ENCODE measurements at regions not wholly inside any gene's neighbourhood (a gene's known extent, or its start where the extent isn't known, plus 50 kb on each side); places are given as distances from the start of the nearest gene placed in this dataset.

DNA sequence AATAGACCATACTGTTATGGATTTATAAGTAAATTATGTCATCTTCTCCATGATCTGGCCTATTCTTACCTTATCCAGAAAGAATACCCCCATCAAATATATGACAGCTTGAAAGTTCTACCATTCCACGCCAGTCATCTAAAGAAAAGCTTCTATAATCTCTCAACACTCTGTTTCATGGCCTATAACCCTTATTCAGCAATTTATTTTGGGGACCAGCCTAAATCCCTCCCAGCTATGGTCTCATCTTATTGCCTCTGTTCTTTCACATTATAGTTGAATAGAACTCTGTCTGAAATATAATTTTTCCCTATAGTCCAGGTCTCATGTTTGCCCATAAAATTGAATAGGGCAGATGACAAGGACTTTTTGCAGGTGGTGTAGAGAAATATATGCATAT is 2387.6 kb upstream of the WWC1 start:
- no peak for DNase-seq
- TF ChIP-seq, protein P1, sequence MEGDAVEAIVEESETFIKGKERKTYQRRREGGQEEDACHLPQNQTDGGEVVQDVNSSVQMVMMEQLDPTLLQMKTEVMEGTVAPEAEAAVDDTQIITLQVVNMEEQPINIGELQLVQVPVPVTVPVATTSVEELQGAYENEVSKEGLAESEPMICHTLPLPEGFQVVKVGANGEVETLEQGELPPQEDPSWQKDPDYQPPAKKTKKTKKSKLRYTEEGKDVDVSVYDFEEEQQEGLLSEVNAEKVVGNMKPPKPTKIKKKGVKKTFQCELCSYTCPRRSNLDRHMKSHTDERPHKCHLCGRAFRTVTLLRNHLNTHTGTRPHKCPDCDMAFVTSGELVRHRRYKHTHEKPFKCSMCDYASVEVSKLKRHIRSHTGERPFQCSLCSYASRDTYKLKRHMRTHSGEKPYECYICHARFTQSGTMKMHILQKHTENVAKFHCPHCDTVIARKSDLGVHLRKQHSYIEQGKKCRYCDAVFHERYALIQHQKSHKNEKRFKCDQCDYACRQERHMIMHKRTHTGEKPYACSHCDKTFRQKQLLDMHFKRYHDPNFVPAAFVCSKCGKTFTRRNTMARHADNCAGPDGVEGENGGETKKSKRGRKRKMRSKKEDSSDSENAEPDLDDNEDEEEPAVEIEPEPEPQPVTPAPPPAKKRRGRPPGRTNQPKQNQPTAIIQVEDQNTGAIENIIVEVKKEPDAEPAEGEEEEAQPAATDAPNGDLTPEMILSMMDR (IDR thresholded peaks at IDR 0.05), result no peak
- Histone ChIP-seq H3K36me3 (replicated peaks in 1 of 2; ENCODE audit: control insufficient read depth in 1 of 2, insufficient read depth in 2 of 2, low read length in 2 of 2) (no peaks in the 10 kb centered on the region), H4K20me1 (ENCODE audit: insufficient read depth, low read length) (no peaks in the 10 kb centered on the region), H3K4me1 (ENCODE audit: control insufficient read depth in 1 of 2, insufficient read depth in 2 of 2, low read length in 2 of 2) (no peaks in the 10 kb centered on the region), H3K27me3 (ENCODE audit: control insufficient read depth in 2 of 2, insufficient read depth in 2 of 2, low read length in 2 of 2) (no peaks in the 10 kb centered on the region), H3K27ac (ENCODE audit: low read depth in 1 of 2, low read length in 2 of 2) (no peak overlapping the region), H3K4me2 (replicated peaks; ENCODE audit: extremely low read depth, low read length, poor library complexity, severe bottlenecking) (no peak overlapping the region), H3K9me3 (replicated peaks in 1 of 2; ENCODE audit: control insufficient read depth in 1 of 2, insufficient read depth in 1 of 2, low read length in 2 of 2) (peaks cover 13 to 28% of the 10 kb centered on the region in 2 donors), H3K9ac (ENCODE audit: insufficient read depth, low read length, poor library complexity, severe bottlenecking) (no peak overlapping the region), H2AFZ (ENCODE audit: insufficient read depth, low read depth, low read length, poor library complexity, severe bottlenecking) (no peak overlapping the region), H3K4me3 (replicated peaks in 1 of 3; ENCODE audit: low read depth in 2 of 3, low read length in 3 of 3) (no peak overlapping the region), H3K79me2 (ENCODE audit: insufficient read depth, low read length) (no peaks in the 10 kb centered on the region)
- Mint-ChIP-seq H3K27ac (no peak overlapping the region), H3K27me3 (ENCODE audit: low read depth in 3 of 3) (no peaks in the 10 kb centered on the region), H3K9me3 (peaks cover 0 to 13% (median 6%) of the 10 kb centered on the region in 7 donors), H3K4me3 (no peak overlapping the region), H3K4me1 (no peaks in the 10 kb centered on the region), H3K36me3 (no peaks in the 10 kb centered on the region)
- intact Hi-C loops (cut with micrococcal nuclease), result no loop called here
- 75% methylated on average over 1 of the region's 1 CpG for WGBS (ENCODE audit: insufficient coverage)

DNA sequence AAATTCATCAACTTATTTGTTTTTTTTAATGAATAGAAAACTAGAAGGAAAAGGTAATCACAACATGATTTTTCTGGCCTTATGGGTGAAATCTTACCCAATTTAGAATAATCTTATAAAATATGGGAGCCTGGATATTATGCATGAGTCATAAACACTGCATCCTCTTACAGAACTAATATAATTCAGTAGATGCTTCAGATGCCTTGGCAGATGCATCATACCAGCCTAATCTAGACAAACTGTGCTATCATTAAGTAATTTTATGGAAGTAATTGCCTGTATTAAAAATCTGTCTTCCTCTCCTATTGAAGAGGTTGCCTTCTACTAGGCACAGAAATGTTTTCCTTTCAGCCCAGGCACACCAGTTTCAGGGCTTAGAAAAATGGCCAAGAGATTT is 2384.6 kb upstream of the WWC1 start:
- Histone ChIP-seq H3K9ac (ENCODE audit: insufficient read depth, low read length, poor library complexity, severe bottlenecking) (no peak overlapping the region), H3K4me1 (ENCODE audit: control insufficient read depth in 1 of 2, insufficient read depth in 2 of 2, low read length in 2 of 2) (no peaks in the 10 kb centered on the region), H3K27ac (ENCODE audit: low read depth in 1 of 2, low read length in 2 of 2) (no peak overlapping the region), H3K4me2 (replicated peaks; ENCODE audit: extremely low read depth, low read length, poor library complexity, severe bottlenecking) (no peak overlapping the region), H4K20me1 (ENCODE audit: insufficient read depth, low read length) (no peaks in the 10 kb centered on the region), H3K9me3 (replicated peaks in 1 of 2; ENCODE audit: control insufficient read depth in 1 of 2, insufficient read depth in 1 of 2, low read length in 2 of 2) (peaks cover 16 to 34% of the 10 kb centered on the region in 2 donors), H2AFZ (ENCODE audit: insufficient read depth, low read depth, low read length, poor library complexity, severe bottlenecking) (no peak overlapping the region), H3K79me2 (ENCODE audit: insufficient read depth, low read length) (no peaks in the 10 kb centered on the region), H3K4me3 (replicated peaks in 1 of 3; ENCODE audit: low read depth in 2 of 3, low read length in 3 of 3) (no peak overlapping the region), H3K36me3 (replicated peaks in 1 of 2; ENCODE audit: control insufficient read depth in 1 of 2, insufficient read depth in 2 of 2, low read length in 2 of 2) (no peaks in the 10 kb centered on the region), H3K27me3 (ENCODE audit: control insufficient read depth in 2 of 2, insufficient read depth in 2 of 2, low read length in 2 of 2) (no peaks in the 10 kb centered on the region)
- Mint-ChIP-seq H3K4me1 (no peaks in the 10 kb centered on the region), H3K27ac (no peak overlapping the region), H3K4me3 (no peak overlapping the region), H3K36me3 (no peaks in the 10 kb centered on the region), H3K9me3 (peaks cover 0 to 11% (median 8%) of the 10 kb centered on the region in 7 donors), H3K27me3 (ENCODE audit: low read depth in 3 of 3) (no peaks in the 10 kb centered on the region)
- DNase-seq, result no peak
- intact Hi-C loops (cut with micrococcal nuclease), result no loop called here
- TF ChIP-seq, protein P1 (IDR thresholded peaks at IDR 0.05), result no peak

All from CD14-positive monocyte (primary cell).